Colon (tissue), 2 donors: ENCODE measurements at regions not wholly inside any gene's neighbourhood (a gene's known extent, or its start where the extent isn't known, plus 50 kb on each side); places are given as distances from the start of the nearest gene placed in this dataset.
"Not testable (repeated sequence)": the region's sequence is repeated elsewhere in the genome, so short reads cannot be mapped to it uniquely, and the experiment has no call there.

Source experiments
- FAIRE-seq: peaks from 2 replicates; lab custom pipeline; 2012; peaks lifted over from hg19 to GRCh38; lab: Jason Lieb, UNC
- donor health status: control.
- donor health status: control.

DNA sequence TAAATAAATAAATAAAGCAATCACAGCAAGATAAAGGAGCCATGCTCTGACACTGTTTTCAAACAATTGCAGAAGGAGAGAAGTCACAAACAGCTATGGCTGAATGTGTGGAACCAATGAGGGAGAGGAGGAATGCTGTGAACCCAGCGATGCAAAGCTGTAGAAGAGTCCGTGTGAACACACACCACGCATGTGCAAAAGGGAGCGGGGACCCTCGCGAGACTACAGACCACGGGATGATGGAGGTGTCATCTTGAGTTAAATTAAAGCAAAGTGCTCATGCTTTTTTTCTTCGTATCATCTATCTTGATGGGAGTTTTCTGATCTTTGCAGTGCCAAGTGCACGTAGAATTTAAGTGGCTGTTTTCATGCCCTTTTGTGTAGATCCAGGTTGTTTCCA is 123.8 kb upstream of the CDH5 start:
- no peak for FAIRE-seq

- FAIRE-seq: not testable (repeated sequence)
Observed at GRCh38 chr16:66242206-66242605, 124.3 kb upstream of the CDH5 start.

GRCh38 chr16:66240631-66241395 is 125.7 kb upstream of the CDH5 start:
- no peak for FAIRE-seq

- FAIRE-seq: no peak
Observed at GRCh38 chr16:66240088-66240487, 126.4 kb upstream of the CDH5 start.

DNA sequence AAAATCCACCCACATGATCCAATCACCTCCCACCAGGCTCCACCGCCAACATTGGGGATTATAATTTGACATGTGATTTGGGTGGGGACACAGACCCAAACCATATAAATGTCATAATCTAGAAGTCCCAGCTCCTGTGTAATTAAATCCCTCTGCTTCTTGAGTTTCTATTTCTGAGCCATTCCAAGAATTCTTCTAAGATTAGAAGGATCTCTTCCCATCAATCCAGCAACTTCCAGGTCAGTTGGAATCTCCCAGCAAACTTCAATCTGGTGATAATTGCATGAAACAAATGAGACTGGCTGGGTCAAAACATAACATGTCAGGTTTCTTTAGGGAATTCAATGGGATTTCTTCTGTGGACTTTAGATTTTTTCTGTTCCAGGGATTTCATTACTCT is 127.8 kb upstream of the CDH5 start:
- no peak for FAIRE-seq

- no peak for FAIRE-seq
Observed at GRCh38 chr16:66236301-66236700, 130.2 kb upstream of the CDH5 start.

DNA sequence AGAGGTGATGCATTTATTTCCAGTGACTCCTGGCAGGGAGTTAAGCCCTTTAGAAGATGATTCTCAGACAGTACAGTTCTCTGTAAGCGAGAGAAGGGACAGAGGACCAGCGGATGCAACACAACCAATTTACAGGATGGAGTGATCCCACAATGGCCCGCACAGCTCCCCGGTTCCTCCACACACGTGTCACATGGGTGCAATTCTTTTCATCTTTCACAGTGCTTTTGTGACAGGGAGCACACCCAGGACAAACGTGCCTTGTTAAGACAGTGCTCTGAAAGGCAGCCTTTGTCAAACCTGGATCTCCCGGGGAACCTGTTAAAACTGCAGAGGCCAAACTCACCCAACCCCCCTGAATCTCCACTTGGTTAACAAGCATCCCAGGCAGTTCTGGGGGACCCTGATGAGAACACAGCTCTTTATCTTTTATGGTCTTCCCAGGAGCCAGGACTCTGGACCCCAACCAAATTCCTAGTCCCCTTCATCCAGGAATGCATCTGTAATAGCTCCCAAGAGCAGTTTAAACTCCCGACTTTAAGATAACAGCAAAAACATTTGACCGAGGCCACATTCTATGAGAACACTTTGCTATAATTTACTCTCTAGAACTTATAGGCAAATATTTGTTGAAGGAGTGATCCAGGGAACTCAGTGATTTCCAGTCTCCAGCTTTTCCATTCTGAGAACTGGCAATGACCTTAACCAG is 134.9 kb upstream of the CDH5 start:
- FAIRE-seq: no peak

DNA sequence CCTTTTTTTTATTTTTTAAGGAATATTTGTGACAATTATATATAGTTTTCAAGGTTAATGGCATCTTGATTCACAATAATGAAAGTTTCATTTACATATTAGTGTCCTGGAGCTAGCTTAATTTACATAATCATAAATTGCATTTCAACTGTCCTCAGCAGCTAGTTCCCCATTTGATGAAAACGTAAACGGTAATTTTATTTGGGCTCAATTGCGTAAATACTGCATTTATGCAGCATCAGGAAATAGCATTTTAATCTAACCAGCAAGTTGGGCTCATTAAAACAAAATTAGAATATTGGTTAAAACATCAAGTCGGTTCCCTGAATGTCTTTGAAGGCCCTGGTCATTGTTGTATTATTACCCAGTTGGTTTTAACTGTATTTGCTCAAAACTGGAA is 136.8 kb upstream of the CDH5 start:
- FAIRE-seq: no peak

GRCh38 chr16:66228792-66229191 is 137.7 kb upstream of the CDH5 start:
- FAIRE-seq: no peak

- no peak for FAIRE-seq
Observed at GRCh38 chr16:66227766-66228530, 138.5 kb upstream of the CDH5 start.

- FAIRE-seq: no peak
Observed at GRCh38 chr16:66226762-66227161, 139.7 kb upstream of the CDH5 start.

DNA sequence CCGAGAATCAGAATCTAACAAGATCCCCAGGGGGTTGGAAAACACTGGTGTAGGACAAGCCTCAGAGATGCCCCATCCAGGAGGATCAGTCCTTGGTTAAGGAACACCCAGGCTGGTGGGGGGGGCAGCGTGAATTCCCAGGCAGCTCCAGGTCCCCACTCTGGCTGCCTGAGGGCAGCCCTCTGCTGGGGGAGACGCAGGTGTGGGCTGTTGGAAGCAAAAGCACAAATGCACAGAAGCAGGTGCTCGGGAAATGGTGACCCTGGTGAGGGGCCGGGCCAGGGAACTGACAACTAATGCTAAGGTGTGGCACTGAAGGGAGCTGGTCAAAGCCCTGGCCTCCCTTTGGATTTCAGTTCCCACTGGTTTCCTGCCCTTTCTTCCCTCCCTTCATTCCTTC is 140.8 kb upstream of the CDH5 start:
- no peak for FAIRE-seq

- no peak for FAIRE-seq
Observed at GRCh38 chr16:66224626-66225025, 141.9 kb upstream of the CDH5 start.

DNA sequence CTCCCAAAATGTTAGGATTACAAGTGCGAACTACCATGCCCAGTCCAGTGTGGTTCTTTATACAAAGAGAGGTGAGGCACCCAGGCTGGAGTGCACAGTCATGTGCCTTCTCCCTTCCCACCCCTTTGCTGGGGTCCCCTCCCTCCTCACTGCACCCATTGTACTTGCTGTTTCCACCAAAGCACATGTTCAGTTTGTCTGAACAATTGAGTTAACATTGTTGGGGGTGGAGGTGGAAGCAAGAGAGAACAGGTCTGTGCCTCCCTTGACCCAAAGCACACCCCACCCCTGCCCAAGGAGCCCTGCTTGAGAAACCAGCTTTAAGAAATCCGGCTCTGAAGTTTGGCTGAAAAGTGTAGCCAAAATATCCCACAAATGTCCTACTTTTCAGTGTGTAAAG is 142.3 kb upstream of the CDH5 start:
- no peak for FAIRE-seq

GRCh38 chr16:66223176-66223780 is 143.2 kb upstream of the CDH5 start:
- no peak for FAIRE-seq

GRCh38 chr16:66222756-66223155 is 143.7 kb upstream of the CDH5 start:
- no peak for FAIRE-seq

- FAIRE-seq: no peak
Observed at GRCh38 chr16:66220702-66221101, 145.8 kb upstream of the CDH5 start.

- FAIRE-seq: no peak
Observed at GRCh38 chr16:66219491-66219890, 147.0 kb upstream of the CDH5 start.

GRCh38 chr16:66212428-66212827 is 154.1 kb upstream of the CDH5 start:
- FAIRE-seq: no peak

- FAIRE-seq: no peak
Observed at GRCh38 chr16:66211651-66212050, 154.8 kb upstream of the CDH5 start.

- no peak for FAIRE-seq
Observed at GRCh38 chr16:66207883-66208265, 158.6 kb upstream of the CDH5 start.

- no peak for FAIRE-seq
Observed at GRCh38 chr16:66207139-66207882, 159.2 kb upstream of the CDH5 start.
